Fibroblast of skin of abdomen (primary cell): ENCODE measurements at regions not wholly inside any gene's neighbourhood (a gene's known extent, or its start where the extent isn't known, plus 50 kb on each side); places are given as distances from the start of the nearest gene placed in this dataset.

Source experiments
- DNase-seq: peaks from one replicate; pipeline ENCODE4 v3.0.0-alpha.2; 2013

GRCh38 chr14:34035177-34035933 is 84.5 kb upstream of the EGLN3 start:
- no peak for DNase-seq

DNA sequence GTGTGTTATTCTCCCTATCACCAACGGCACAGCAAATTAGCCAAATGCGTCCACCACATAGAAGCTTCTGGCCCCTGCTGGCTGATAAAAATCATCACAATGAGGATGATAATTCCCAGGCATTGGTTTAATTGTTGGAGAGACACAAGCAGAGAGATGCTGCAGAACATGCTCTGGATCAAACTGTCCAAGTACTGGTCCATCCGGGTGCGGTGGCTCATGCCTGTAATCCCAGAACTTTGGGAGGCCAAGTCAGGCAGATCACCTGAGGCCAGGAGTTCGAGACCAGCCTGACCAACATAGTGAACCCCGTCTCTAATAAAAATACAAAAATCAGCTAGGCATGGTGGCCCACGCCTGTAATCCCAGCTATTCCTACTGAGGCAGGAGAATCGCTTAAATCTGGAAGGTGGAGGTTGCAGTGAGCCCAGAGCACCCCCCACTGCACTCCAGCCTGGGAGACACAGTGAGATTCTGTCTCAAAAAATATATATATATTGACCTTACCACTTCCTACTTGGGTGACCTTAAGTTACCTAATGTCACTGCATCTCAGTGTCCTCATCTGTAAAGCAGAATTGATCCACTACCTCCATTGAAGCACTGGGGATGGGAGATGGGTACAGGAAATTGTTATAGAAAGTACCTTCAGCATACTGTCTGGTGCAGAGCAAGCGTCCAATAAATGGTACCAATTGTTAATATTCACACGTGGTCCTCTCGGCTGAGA is 83.7 kb upstream of the EGLN3 start:
- no peak for DNase-seq

DNA sequence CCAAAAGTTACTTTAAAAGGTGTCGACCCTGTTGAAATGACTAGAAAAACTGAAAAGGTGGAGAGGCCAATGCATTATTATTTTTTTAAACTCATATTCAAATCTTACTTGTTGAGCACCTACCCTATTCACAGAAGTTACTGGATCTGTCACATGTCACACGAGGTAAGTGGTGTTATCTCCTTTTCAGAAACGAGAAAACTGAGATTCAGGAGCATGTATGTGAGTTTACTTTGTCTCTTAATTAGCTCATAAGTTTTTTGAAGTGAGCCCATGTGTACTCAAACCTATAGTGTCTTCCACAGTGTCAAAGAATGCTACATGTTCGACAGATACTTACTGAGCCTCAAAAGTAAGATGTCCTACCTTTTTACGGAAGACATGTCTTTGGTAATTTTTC is 81.8 kb upstream of the EGLN3 start:
- no peak for DNase-seq

- peak; percentile 69 for DNase-seq
Observed at GRCh38 chr14:34030864-34031263, 80.0 kb upstream of the EGLN3 start.

GRCh38 chr14:34029921-34030334 is 79.1 kb upstream of the EGLN3 start:
- DNase-seq: peak; percentile 41

DNA sequence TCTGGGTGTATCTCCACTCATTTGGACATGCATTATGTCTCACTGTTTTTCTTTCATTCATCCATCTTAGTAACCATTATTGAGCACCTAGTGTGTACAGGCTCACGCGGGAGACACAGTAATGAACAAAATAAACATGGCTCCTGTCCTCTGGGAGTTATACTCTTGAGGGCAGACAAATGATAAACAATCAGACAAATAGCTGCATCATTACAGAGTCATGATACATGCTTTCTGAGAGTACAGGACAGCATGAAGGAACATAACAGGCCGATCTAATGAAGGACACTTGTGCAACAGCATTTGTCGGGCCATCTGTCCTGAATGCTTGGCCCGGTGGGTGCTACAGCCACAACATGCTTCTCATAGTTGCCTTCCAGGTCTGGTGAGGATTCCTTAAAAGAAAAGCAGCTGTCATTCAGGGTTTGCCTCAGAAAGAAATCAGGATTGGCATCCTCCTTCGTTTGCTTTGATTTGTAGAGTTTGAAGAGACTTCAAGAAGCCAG is 77.2 kb upstream of the EGLN3 start:
- DNase-seq: no peak

GRCh38 chr14:34027130-34027989 is 76.5 kb upstream of the EGLN3 start:
- DNase-seq: no peak

GRCh38 chr14:34025325-34026017 is 74.6 kb upstream of the EGLN3 start:
- DNase-seq: no peak

DNA sequence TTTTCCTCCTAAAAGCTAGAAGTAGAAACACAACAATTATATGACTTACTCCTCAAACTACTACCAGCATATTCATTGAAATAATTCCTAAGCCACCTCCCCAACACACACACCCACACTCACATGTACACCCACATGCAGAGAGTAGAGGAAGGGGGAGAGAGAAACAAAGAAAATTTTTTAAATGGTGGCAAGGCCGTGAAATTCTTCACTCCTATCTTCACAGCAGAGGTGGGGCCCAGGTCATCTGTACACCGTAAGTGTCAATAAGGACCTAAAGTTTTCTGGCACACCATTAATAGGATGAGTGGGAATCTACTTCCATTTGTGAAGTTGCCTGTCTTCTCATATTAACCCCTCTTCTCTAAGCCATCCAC is 73.9 kb upstream of the EGLN3 start:
- no peak for DNase-seq

- DNase-seq: no peak
Observed at GRCh38 chr14:34023824-34024767, 73.2 kb upstream of the EGLN3 start.

GRCh38 chr14:34021096-34021495 is 70.2 kb upstream of the EGLN3 start:
- DNase-seq: no peak

DNA sequence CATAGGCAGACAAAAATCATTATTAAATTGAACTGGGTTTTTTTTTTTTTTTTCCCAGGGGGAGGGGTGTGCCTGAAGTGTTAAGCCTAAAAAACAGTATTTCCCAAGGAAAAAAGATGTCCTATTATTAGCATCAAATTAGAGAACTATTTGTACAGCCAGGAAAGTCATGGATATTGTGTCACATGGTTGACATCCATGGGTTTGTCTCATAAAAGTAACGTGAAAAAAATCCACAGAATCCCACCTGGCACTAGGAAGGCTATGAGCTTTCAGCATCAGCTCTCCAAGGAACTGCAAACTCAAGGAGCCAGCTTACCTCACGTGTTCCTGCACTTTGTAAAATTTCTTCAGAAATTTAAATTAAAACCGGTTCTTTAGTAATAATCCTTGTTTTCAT is 69.1 kb upstream of the EGLN3 start:
- no peak for DNase-seq

GRCh38 chr14:34018564-34019244 is 67.8 kb upstream of the EGLN3 start:
- no peak for DNase-seq

DNA sequence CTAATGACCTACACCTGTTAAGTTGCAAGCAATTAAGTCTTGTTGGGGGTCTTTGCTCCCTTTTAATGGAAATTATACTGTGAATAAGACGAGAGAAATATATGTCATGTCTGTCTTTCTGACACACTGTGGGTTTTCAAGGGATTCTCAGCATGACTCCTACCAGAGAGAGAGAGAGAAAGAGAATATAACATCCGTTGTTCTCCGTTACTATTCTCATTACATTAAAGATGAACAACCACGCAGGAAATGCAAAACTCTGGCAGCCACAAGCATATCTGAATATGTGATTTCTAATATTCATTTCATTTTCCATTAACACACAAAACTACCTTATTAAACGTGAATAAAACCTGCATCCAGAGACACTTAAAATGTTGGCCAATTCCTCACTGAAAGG is 67.3 kb upstream of the EGLN3 start:
- no peak for DNase-seq

GRCh38 chr14:34015383-34015782 is 64.5 kb upstream of the EGLN3 start:
- DNase-seq: no peak

GRCh38 chr14:34014936-34015335 is 64.1 kb upstream of the EGLN3 start:
- DNase-seq: no peak

DNA sequence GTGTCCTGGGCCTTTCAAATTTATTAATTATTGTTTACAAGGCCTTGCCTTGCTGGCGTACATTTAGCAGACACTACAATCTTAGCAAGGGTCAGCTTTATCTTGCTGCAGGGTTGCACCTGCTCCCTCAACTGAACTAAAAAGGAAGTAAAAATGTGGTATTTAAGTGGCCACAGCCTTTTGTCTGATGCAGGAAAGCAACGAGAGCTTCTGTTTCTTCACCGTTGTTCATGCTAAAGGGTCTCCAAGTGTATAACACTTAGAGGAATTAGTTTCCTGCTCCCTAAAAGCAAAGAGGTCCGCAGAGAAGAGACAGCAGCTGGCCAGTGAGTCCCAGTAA is 62.8 kb upstream of the EGLN3 start:
- no peak for DNase-seq

GRCh38 chr14:34012978-34013720 is 62.3 kb upstream of the EGLN3 start:
- DNase-seq: no peak

GRCh38 chr14:34012369-34012768 is 61.5 kb upstream of the EGLN3 start:
- no peak for DNase-seq

DNA sequence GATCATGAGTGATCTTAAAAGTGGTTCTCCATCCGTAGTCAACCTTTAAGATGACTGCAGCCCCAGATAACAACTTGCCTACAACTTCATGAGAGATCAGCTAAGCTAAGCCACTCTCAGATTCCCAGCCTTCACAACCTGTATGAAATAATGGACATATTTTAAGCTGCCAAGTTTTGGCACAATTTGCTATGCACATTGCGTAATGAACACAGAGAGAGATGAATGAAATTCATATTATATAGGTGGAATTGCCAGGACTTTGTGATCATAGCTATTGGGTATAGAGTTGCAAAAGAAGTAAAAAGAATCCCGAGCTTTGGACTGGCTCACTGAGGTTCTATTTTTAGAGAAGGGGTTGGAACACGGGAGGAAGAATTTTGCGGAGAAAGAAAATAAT is 59.1 kb upstream of the EGLN3 start:
- DNase-seq: no peak
